HG03378 (cell line): ENCODE measurements at regions not wholly inside any gene's neighbourhood (a gene's known extent, or its start where the extent isn't known, plus 50 kb on each side); places are given as distances from the start of the nearest gene placed in this dataset.
"Not testable (repeated sequence)": the region's sequence is repeated elsewhere in the genome, so short reads cannot be mapped to it uniquely, and the experiment has no call there.

Source experiments
- ATAC-seq: cut with Tn5 transposase; IDR thresholded peaks from one replicate; pipeline ENCODE4 v1.9.1; 2021; ENCODE audit warnings: mild to moderate bottlenecking, moderate library complexity; ENCODE audit not compliant: unreplicated experiment

DNA sequence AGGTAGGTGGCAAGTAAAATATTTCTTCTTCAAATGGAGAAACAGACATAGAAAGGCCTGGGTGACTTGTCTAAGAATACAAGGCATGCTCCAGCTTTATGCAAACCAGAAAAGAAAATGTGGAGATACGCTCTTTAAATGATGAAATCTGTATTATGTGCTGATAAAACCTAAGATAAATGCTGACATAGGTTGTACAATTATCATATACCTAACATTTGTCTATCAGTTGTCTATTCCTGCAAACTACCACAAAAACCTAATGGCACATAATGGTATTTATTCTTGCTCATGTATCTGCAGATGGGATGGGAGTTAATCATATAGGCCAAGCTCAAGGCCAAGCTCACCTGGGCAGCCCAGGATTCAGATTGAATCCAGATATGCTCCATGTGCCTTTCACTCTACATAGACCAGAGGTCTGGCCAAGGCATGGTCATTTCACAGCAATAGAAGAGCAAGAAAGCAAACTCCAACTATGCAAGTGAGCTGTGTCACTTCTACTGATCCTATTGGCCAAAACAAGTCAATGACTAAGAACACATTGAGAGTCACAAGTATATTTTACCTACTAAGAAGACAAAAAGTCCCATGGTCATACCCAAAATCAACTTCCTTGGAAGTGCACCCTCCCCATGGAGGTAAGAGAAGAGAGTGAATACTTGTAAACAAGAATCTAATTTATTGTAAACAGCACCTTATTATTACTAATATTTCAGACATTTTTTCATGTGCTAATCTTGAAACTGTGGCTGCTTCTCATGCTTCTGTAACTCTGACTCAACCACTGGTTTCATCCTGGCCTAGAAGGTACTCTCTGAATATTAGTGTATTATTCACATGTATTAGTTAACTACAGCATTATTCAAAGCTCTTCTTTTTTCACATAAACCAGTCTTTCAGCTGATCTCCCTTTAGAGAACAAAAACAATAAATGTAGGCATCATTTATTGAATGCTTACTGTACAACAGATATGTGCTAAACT is 270.7 kb upstream of the SOX9 start:
- peak; percentile 55 for ATAC-seq

GRCh38 chr17:71850812-71851211 is 270.0 kb upstream of the SOX9 start:
- peak; percentile 33 for ATAC-seq

GRCh38 chr17:71855010-71855409 is 265.8 kb upstream of the SOX9 start:
- ATAC-seq: no peak

GRCh38 chr17:71864755-71865154 is 256.1 kb upstream of the SOX9 start:
- no peak for ATAC-seq

DNA sequence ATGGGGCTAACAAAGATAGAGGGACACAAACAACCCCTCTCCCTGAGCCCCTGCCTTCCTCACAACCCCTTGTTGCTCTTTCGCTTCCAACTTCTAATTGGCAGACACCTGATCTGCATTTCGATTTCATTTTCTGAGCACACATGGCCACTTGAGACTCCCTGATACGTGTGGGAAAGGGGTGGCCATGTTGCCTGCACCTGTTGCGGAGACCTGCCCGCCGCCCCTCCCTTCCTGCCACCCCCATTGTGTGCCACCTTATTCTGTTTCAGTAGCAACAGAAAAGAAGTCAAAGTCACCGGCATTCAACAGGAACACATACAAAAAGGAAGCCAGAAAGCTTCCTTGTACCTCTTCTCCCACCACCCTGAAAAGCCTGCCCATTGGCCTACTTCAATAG is 254.7 kb upstream of the SOX9 start:
- no peak for ATAC-seq

DNA sequence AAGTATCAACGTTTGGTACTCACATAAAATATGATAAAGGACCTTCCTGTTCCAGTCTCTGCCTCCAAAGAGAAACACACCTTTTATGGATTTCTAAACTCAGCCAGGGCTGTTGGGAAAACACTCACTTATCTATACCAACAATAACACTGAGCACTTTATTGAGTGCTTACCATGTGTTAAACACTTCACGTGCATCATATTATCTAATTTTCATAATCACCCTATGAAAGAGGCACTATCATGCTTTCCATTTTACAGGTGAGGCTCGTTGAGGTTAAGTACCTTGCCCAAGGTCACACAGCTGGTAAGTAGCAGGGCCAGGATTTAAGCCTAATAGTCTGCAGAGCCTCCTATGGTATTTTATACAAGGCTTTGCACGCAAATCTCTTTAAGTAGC is 251.5 kb upstream of the SOX9 start:
- no peak for ATAC-seq

- ATAC-seq: no peak
These were observed 250.8 kb upstream of the SOX9 start for GRCh38 chr17:71869841-71870545.

GRCh38 chr17:71870546-71870862 is 250.3 kb upstream of the SOX9 start:
- ATAC-seq: no peak

DNA sequence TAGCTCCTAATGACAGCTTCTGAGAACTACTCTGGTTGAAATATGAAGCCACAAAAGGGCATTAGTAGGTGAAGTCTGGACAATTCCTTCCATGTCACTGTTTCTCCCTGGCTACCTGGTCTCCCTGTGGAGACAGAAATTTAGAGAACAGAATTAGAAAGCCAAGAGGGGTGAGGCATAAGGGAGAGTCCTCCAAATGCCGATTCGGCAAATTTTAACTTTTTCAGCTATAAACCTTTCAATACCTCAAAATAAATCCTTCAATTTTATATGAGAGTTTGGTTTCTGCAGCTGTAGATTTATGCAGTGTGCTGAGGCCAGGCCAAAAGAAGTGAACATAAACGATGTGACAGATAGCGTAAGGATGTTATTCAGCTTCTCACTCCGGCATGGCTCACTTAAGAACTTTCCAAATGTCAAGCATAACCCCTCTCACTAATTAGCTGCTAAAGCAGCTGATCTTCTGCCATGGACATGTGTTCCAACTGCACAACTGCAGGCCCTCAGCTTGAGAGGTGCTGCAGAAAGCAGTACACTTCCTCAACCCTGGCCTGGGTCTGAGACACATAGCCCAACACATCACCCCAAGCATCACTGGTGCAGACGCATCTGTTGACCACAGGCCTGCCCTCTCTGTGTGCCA is 247.9 kb upstream of the SOX9 start:
- ATAC-seq: no peak

- not testable (repeated sequence) for ATAC-seq
These were observed 246.0 kb upstream of the SOX9 start for GRCh38 chr17:71874773-71875172.

GRCh38 chr17:71878271-71878670 is 242.5 kb upstream of the SOX9 start:
- no peak for ATAC-seq

DNA sequence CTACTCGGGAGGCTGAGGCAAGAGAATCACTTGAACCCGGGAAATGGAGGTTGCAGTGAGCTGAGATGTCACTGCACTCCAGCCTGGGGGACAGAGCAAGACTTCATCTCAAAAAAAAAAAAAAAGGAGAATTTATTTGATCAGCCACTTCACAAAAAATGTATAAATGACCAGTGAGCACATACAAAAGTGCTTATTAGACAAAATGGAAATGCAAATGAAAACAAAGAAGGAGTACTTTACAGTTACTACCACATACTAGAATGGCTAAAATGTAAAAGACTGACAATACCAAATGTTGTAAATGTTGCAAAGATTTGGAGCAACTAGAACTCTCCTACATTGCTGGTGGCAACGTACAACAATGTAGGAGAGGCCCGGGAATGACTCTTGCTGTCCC is 241.8 kb upstream of the SOX9 start:
- ATAC-seq: no peak

- no peak for ATAC-seq
These were observed 239.8 kb upstream of the SOX9 start for GRCh38 chr17:71881041-71881440.

GRCh38 chr17:71881581-71881980 is 239.2 kb upstream of the SOX9 start:
- no peak for ATAC-seq

DNA sequence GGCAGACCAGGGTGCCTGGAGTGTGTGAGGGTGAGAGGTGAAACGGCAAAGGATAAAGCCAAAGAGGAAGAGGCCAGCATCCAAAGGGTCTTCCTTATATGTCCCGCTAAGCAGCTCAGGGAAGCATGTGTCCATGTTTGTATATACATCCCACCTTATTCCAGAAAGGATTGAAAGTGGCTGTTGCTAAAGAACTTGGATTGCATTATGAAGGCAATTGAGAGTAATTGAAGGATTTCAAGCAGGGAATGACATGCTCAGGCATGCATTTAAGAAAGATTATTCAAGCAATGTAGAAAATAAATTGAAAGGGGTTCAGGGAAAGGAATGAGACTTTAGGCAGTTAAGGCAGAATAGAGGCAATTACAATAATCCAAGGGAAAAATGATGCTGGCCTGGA is 237.6 kb upstream of the SOX9 start:
- no peak for ATAC-seq

GRCh38 chr17:71883845-71884244 is 237.0 kb upstream of the SOX9 start:
- ATAC-seq: no peak

DNA sequence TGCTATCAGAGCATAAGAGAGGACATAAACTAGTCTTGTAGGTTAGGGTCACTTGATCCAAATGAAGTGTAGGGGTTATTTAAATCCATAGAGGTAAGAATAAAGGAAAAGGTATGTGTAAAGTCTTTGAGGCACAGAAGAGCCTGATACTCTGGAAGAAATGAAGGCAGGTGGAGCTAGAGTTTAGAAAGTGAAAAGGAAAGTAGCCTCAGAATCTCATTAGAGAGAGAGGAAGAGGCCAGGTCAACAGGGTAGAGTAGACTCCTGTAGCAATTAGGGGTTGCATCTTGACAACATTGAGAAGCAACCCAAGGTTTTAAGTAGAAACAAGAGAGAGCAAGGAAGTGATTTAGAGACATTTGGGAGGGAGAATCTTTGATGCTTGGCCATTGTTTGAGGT is 235.2 kb upstream of the SOX9 start:
- no peak for ATAC-seq

DNA sequence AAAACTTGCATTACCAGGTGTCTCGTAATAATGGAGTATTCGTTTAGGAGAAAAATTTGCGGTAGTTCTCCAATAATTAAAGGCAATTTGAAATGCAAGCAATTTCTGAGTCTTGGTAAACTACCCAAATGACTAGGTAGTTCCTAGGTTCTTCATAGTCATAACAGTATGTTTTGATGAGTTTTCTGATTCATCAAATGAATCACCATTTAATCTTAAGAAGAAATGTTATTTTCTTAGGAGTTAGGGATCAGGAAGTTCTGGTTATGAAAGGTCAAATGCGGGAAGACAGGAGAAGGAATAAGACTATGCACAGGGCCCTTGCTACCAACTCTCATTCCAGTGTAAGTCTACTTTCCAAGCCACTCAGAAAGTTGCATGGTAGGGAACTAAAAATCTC is 221.5 kb upstream of the SOX9 start:
- no peak for ATAC-seq

- ATAC-seq: no peak
These were observed 220.1 kb upstream of the SOX9 start for GRCh38 chr17:71900621-71901229.

GRCh38 chr17:71902894-71903506 is 217.8 kb upstream of the SOX9 start:
- ATAC-seq: no peak
